ENCODE measurements at regions not wholly inside any gene's neighbourhood (a gene's known extent, or its start where the extent isn't known, plus 50 kb on each side); places are given as distances from the start of the nearest gene placed in this dataset.
A peak's percentile ranks its signal among the peaks of the same experiment; 100 is the strongest.

GRCh38 chr6:33898771-33899170 lies 95.0 kb upstream of the MLN start:
- TF ChIP-seq CTCF (conservative IDR thresholded peaks at IDR 0.05 in 1 of 2, IDR thresholded peaks at IDR 0.05 in 1 of 2; ENCODE audit: low read depth in 1 of 2, low read length in 2 of 2): no peak
- no peaks in the 10 kb centered on the region for H3K4me1 ChIP-seq (ENCODE audit: control insufficient read depth, extremely low read depth, insufficient read depth, low read length)
- no peaks in the 10 kb centered on the region for H4K20me1 ChIP-seq (ENCODE audit: control insufficient read depth, extremely low read depth, insufficient read depth, low read length)
- no peak overlapping the region for H2AFZ ChIP-seq (ENCODE audit: low read length)
- H3K27ac ChIP-seq (ENCODE audit: insufficient read depth, low read length): no peak overlapping the region
- no peak overlapping the region for H3K9ac ChIP-seq (ENCODE audit: insufficient read depth, low read length)
- DNase-seq (ENCODE audit: low read depth in 2 of 2): peak in 1 of 2 donors; percentile 5
- no peak overlapping the region for H3K4me2 ChIP-seq (ENCODE audit: extremely low read depth, insufficient read depth, low read length)
- no peaks in the 10 kb centered on the region for H3K79me2 ChIP-seq (ENCODE audit: control insufficient read depth, insufficient read depth, low read length)
- peaks cover 21% of the 10 kb centered on the region for H3K27me3 ChIP-seq (ENCODE audit: control insufficient read depth, insufficient read depth, low read length)
- no peak overlapping the region for H3K4me3 ChIP-seq (replicated peaks in 1 of 4; ENCODE audit: control extremely low read depth in 1 of 4, insufficient read depth in 1 of 4, low read depth in 3 of 4, low read length in 4 of 4)
- H3K36me3 ChIP-seq (ENCODE audit: control insufficient read depth, insufficient read depth, low read length): no peaks in the 10 kb centered on the region
- H3K9me3 ChIP-seq (ENCODE audit: control insufficient read depth, insufficient read depth, low read depth, low read length): no peaks in the 10 kb centered on the region

GRCh38 chr6:33897189-33897780 lies 93.5 kb upstream of the MLN start:
- no peaks in the 10 kb centered on the region for H3K9me3 ChIP-seq (ENCODE audit: control insufficient read depth, insufficient read depth, low read depth, low read length)
- no peaks in the 10 kb centered on the region for H3K4me1 ChIP-seq (ENCODE audit: control insufficient read depth, extremely low read depth, insufficient read depth, low read length)
- no peak overlapping the region for H3K4me3 ChIP-seq (replicated peaks in 1 of 4; ENCODE audit: control extremely low read depth in 1 of 4, insufficient read depth in 1 of 4, low read depth in 3 of 4, low read length in 4 of 4)
- H3K27me3 ChIP-seq (ENCODE audit: control insufficient read depth, insufficient read depth, low read length): peaks cover 14% of the 10 kb centered on the region
- H3K27ac ChIP-seq (ENCODE audit: insufficient read depth, low read length): no peak overlapping the region
- H3K4me2 ChIP-seq (ENCODE audit: extremely low read depth, insufficient read depth, low read length): no peak overlapping the region
- no peak for DNase-seq (ENCODE audit: low read depth in 2 of 2)
- no peaks in the 10 kb centered on the region for H3K79me2 ChIP-seq (ENCODE audit: control insufficient read depth, insufficient read depth, low read length)
- no peak overlapping the region for H3K9ac ChIP-seq (ENCODE audit: insufficient read depth, low read length)
- H2AFZ ChIP-seq (ENCODE audit: low read length): no peak overlapping the region
- H3K36me3 ChIP-seq (ENCODE audit: control insufficient read depth, insufficient read depth, low read length): no peaks in the 10 kb centered on the region
- no peaks in the 10 kb centered on the region for H4K20me1 ChIP-seq (ENCODE audit: control insufficient read depth, extremely low read depth, insufficient read depth, low read length)
- no peak for TF ChIP-seq EZH2 (IDR thresholded peaks at IDR 0.05; ENCODE audit: low read length, missing control alignments)
- no peak for TF ChIP-seq CTCF (conservative IDR thresholded peaks at IDR 0.05 in 1 of 2, IDR thresholded peaks at IDR 0.05 in 1 of 2; ENCODE audit: low read depth in 1 of 2, low read length in 2 of 2)

GRCh38 chr6:33896391-33897188 lies 92.8 kb upstream of the MLN start:
- Histone ChIP-seq H3K4me2 (ENCODE audit: extremely low read depth, insufficient read depth, low read length) (no peak overlapping the region), H3K9me3 (ENCODE audit: control insufficient read depth, insufficient read depth, low read depth, low read length) (no peaks in the 10 kb centered on the region), H3K36me3 (ENCODE audit: control insufficient read depth, insufficient read depth, low read length) (no peaks in the 10 kb centered on the region), H3K4me1 (ENCODE audit: control insufficient read depth, extremely low read depth, insufficient read depth, low read length) (no peaks in the 10 kb centered on the region), H4K20me1 (ENCODE audit: control insufficient read depth, extremely low read depth, insufficient read depth, low read length) (no peaks in the 10 kb centered on the region), H3K27ac (ENCODE audit: insufficient read depth, low read length) (no peak overlapping the region), H3K9ac (ENCODE audit: insufficient read depth, low read length) (no peak overlapping the region), H3K79me2 (ENCODE audit: control insufficient read depth, insufficient read depth, low read length) (no peaks in the 10 kb centered on the region), H2AFZ (ENCODE audit: low read length) (no peak overlapping the region), H3K27me3 (ENCODE audit: control insufficient read depth, insufficient read depth, low read length) (peaks cover 12% of the 10 kb centered on the region), H3K4me3 (replicated peaks in 1 of 4; ENCODE audit: control extremely low read depth in 1 of 4, insufficient read depth in 1 of 4, low read depth in 3 of 4, low read length in 4 of 4) (no peak overlapping the region)
- peak; percentile 3 to 6 for DNase-seq (ENCODE audit: low read depth in 2 of 2)
- TF ChIP-seq CTCF (conservative IDR thresholded peaks at IDR 0.05 in 1 of 2, IDR thresholded peaks at IDR 0.05 in 1 of 2; ENCODE audit: low read depth in 1 of 2, low read length in 2 of 2): no peak
- no peak for TF ChIP-seq EZH2 (IDR thresholded peaks at IDR 0.05; ENCODE audit: low read length, missing control alignments)

All from fibroblast of lung (primary cell).